H1 (cell line): ENCODE measurements at regions not wholly inside any gene's neighbourhood (a gene's known extent, or its start where the extent isn't known, plus 50 kb on each side); places are given as distances from the start of the nearest gene placed in this dataset.

Source experiments
- GABPA ChIP-seq: IDR thresholded peaks from 2 replicates; pipeline ENCODE4 v1.6.1; 2011; ENCODE audit warnings: mild to moderate bottlenecking, low read length, moderate library complexity, borderline replicate concordance; ENCODE audit not compliant: insufficient read depth
- PHF8 ChIP-seq: fragments of 200-600 bp; sonication (generic); conservative IDR thresholded peaks from 2 replicates; pipeline ENCODE4 v1.7.1; 2012; ENCODE audit warnings: low read depth, mild to moderate bottlenecking, inconsistent platforms, low read length, moderate library complexity
- RFX5 ChIP-seq: IDR thresholded peaks from 2 replicates; pipeline ENCODE4 v1.6.1; 2011; ENCODE audit warnings: low read depth, low read length, improper control_type of control experiment, borderline replicate concordance
- RNF2 ChIP-seq: fragments of 200-900, 300-1000 bp; sonication (generic); IDR thresholded peaks from 2 replicates; pipeline ENCODE4 v1.7.1; 2016; ENCODE audit warnings: borderline replicate concordance, low read depth, mild to moderate bottlenecking, antibody characterized with exemption, low read length; ENCODE audit not compliant: poor library complexity, severe bottlenecking; ENCODE audit errors: missing control alignments
- SAP30 ChIP-seq: fragments of 300-600 bp; sonication (generic); IDR thresholded peaks from 2 replicates; pipeline ENCODE4 v1.7.1; 2012; ENCODE audit warnings: low read length, moderate library complexity, mild to moderate bottlenecking, inconsistent platforms; ENCODE audit not compliant: insufficient read depth, insufficient replicate concordance
- SUZ12 ChIP-seq: fragments of 200-600 bp; sonication (generic); IDR thresholded peaks from 2 replicates; pipeline ENCODE4 v1.6.1; 2012; ENCODE audit warnings: mild to moderate bottlenecking, inconsistent platforms, low read length, moderate library complexity, mixed read lengths
- TF ChIP-seq, protein P1 (sequence below), 3 experiments: IDR thresholded peaks; 1 replicate in 2 of 3; 2 replicates in 1 of 3; pipeline versions ENCODE4 v1.5.1 to v1.6.1; 2011; ENCODE audit warnings: low read length in 3 of 3, mild to moderate bottlenecking in 3 of 3, inconsistent platforms in 2 of 3, low read depth in 1 of 3, moderate library complexity in 1 of 3; ENCODE audit not compliant: insufficient read depth in 1 of 3; ENCODE audit errors: control extremely low read depth in 1 of 3

DNA sequence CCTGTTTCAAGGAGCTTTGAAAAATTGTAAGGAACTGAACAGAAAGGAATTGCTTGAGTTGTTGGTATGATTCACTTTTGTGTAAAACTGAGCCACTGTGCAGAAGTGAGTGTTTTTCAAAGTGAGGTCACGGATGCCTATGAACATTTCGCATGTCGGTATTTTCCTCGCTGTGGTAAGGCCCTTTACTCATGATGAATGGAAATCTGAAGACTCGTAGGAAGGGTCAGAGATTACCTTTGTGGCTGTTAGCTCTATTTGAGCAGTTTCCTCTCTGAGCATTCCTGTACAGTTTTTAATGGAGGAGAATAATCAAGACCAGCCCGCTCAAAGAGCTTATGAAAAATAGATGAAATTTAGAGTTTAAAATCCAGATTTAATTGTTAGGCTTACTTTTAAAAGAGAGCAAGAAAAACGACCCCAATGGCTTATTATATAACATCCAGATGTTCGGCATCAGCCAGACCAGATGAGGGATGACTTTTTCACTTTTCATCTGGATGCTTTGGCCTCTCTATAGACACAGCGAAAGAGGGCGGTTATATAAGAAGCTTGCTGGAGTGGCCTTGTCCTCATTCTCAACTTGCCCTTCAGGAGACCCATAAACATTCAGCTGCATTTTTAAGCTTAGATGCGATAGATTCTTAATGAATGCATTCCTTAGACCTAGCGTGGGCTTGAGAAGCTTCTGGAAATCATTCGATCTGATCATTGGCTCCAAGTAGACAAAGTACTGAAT lies 99.5 kb downstream of the CD83 start (continued):
- no peak for TF ChIP-seq RNF2
- no peak for TF ChIP-seq SAP30
- TF ChIP-seq, protein P1, sequence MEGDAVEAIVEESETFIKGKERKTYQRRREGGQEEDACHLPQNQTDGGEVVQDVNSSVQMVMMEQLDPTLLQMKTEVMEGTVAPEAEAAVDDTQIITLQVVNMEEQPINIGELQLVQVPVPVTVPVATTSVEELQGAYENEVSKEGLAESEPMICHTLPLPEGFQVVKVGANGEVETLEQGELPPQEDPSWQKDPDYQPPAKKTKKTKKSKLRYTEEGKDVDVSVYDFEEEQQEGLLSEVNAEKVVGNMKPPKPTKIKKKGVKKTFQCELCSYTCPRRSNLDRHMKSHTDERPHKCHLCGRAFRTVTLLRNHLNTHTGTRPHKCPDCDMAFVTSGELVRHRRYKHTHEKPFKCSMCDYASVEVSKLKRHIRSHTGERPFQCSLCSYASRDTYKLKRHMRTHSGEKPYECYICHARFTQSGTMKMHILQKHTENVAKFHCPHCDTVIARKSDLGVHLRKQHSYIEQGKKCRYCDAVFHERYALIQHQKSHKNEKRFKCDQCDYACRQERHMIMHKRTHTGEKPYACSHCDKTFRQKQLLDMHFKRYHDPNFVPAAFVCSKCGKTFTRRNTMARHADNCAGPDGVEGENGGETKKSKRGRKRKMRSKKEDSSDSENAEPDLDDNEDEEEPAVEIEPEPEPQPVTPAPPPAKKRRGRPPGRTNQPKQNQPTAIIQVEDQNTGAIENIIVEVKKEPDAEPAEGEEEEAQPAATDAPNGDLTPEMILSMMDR (IDR thresholded peaks at IDR 0.05; ENCODE audit: control extremely low read depth in 1 of 3, insufficient read depth in 1 of 3, low read depth in 1 of 3, low read length in 3 of 3), result no peak
- TF ChIP-seq GABPA, result no peak
- no peak for TF ChIP-seq PHF8
- TF ChIP-seq SUZ12, result no peak
- TF ChIP-seq RFX5, result no peak
- TF ChIP-seq, all 59 proteins: peak for 0
